Spleen (tissue), 7 donors: ENCODE measurements at regions not wholly inside any gene's neighbourhood (a gene's known extent, or its start where the extent isn't known, plus 50 kb on each side); places are given as distances from the start of the nearest gene placed in this dataset.

Experiments
- CTCF ChIP-seq, 11 experiments: fragments of 200-600 bp in 7 of 11; fragments of 450-650 bp in 4 of 11; sonication (generic) in 4 of 11; IDR thresholded peaks in 8 of 11; conservative IDR thresholded peaks in 3 of 11; 1 replicate in 7 of 11; 2 replicates in 4 of 11; pipeline versions ENCODE4 v1.4.0 to v1.8.0; 2016 to 2021; ENCODE audit warnings: antibody characterized with exemption in 11 of 11, inconsistent platforms in 4 of 11, mild to moderate bottlenecking in 1 of 11
- POLR2A ChIP-seq, 3 donors: fragments of 450-650 bp; IDR thresholded peaks; one replicate each; pipeline ENCODE4 v1.5.1; 2017; ENCODE audit warnings: antibody characterized with exemption in 3 of 3, mild to moderate bottlenecking in 1 of 3
- donor health status: DM: no; HTN: no; CAD: no; lungs with moderate emphysema.
- donor health status: DM: no; HTN: no; CAD: no.
- donor health status: DM: no; HTN: no; CAD: no.

GRCh38 chr22:23398701-23399366 is 181.3 kb downstream of the IGLL1 start:
- TF ChIP-seq POLR2A (IDR thresholded peaks at IDR 0.05) (no peak), CTCF (IDR thresholded peaks at IDR 0.05 in 8 of 11, conservative IDR thresholded peaks at IDR 0.05 in 3 of 11) (no peak)
